MV-4-11 (cell line): ENCODE measurements at regions not wholly inside any gene's neighbourhood (a gene's known extent, or its start where the extent isn't known, plus 50 kb on each side); places are given as distances from the start of the nearest gene placed in this dataset.
"Not testable (repeated sequence)": the region's sequence is repeated elsewhere in the genome, so short reads cannot be mapped to it uniquely, and the experiment has no call there.

Experiments used
- DNase-seq: peaks from one replicate; lab custom pipeline; 2025; lab: John Stamatoyannopoulos, UW

GRCh38 chr10:117457932-117458331, 82.7 kb upstream of the PDZD8 start:
- no peak for DNase-seq

GRCh38 chr10:117457071-117457810, 82.0 kb upstream of the PDZD8 start:
- DNase-seq, result peak; percentile 50

- peak; percentile 15 for DNase-seq
These were observed 80.1 kb upstream of the PDZD8 start for GRCh38 chr10:117455346-117455745.

- peak; percentile 77 for DNase-seq
These were observed 79.3 kb upstream of the PDZD8 start for GRCh38 chr10:117454502-117454901.

- not testable (repeated sequence) for DNase-seq
These were observed 78.2 kb upstream of the PDZD8 start for GRCh38 chr10:117453484-117453883.

- DNase-seq, result no peak
These were observed 75.7 kb upstream of the PDZD8 start for GRCh38 chr10:117450940-117451339.

GRCh38 chr10:117449636-117450035, 74.4 kb upstream of the PDZD8 start:
- no peak for DNase-seq

- DNase-seq, result no peak
These were observed 73.6 kb upstream of the PDZD8 start for GRCh38 chr10:117448802-117449201.

GRCh38 chr10:117445992-117446391, 70.8 kb upstream of the PDZD8 start:
- DNase-seq, result no peak

GRCh38 chr10:117444497-117445040, 69.3 kb upstream of the PDZD8 start:
- DNase-seq, result no peak

- no peak for DNase-seq
These were observed 68.4 kb upstream of the PDZD8 start for GRCh38 chr10:117443686-117444041.

- peak; percentile 83 for DNase-seq
These were observed 67.9 kb upstream of the PDZD8 start for GRCh38 chr10:117442944-117443685.

- no peak for DNase-seq
These were observed 67.3 kb upstream of the PDZD8 start for GRCh38 chr10:117442521-117442920.

GRCh38 chr10:117441812-117442443, 66.7 kb upstream of the PDZD8 start:
- peak; percentile 98 for DNase-seq

- no peak for DNase-seq
These were observed 66.1 kb upstream of the PDZD8 start for GRCh38 chr10:117441361-117441760.

GRCh38 chr10:117439243-117439912, 64.1 kb upstream of the PDZD8 start:
- DNase-seq, result peak; percentile 78

GRCh38 chr10:117432866-117433265, 57.6 kb upstream of the PDZD8 start:
- no peak for DNase-seq

- DNase-seq, result peak; percentile 78
These were observed 55.9 kb upstream of the PDZD8 start for GRCh38 chr10:117431160-117431559.

GRCh38 chr10:117430535-117430934, 55.3 kb upstream of the PDZD8 start:
- DNase-seq, result not testable (repeated sequence)

- DNase-seq, result no peak
These were observed 54.5 kb upstream of the PDZD8 start for GRCh38 chr10:117429643-117430265.

- DNase-seq, result no peak
These were observed 52.1 kb upstream of the PDZD8 start for GRCh38 chr10:117427356-117427755.
